GM12892 (cell line): ENCODE measurements at regions not wholly inside any gene's neighbourhood (a gene's known extent, or its start where the extent isn't known, plus 50 kb on each side); places are given as distances from the start of the nearest gene placed in this dataset.

Experiments
- POLR2A ChIP-seq: IDR thresholded peaks from 2 replicates; pipeline ENCODE4 v1.6.1; 2011; ENCODE audit warnings: low read depth, low read length, control low read depth
- POLR2AphosphoS5 ChIP-seq: IDR thresholded peaks from 2 replicates; pipeline ENCODE4 v1.6.1; 2011; ENCODE audit warnings: low read depth, low read length, control low read depth
- TAF1 ChIP-seq: IDR thresholded peaks from 2 replicates; pipeline ENCODE4 v1.6.1; 2011; ENCODE audit warnings: low read depth, mild to moderate bottlenecking, control low read depth, low read length, borderline replicate concordance

DNA sequence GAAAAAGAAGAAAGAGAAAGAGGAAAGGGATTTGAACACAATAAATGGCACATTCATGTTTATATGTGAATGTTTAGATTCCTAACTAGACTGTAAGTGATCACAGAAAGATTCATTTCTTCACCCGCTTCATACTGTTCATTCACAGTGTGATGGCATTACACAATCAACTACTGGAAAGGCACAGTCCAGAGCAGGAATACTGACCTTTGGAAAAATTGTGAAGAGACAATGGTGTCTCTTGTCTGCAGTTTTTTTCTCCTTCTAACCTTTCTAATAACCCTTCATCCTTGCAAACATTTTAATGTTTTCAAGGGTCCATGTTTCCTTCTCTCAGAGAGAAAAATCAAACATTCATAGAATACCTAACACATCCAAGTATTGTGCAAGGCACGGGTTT is 180.9 kb upstream of the SOX14 start:
- TF ChIP-seq POLR2A (no peak), POLR2AphosphoS5 (no peak), TAF1 (no peak)
